NB4 (cell line): ENCODE measurements at regions not wholly inside any gene's neighbourhood (a gene's known extent, or its start where the extent isn't known, plus 50 kb on each side); places are given as distances from the start of the nearest gene placed in this dataset.

Experiments used
- CTCF ChIP-seq: IDR thresholded peaks from one replicate; pipeline ENCODE4 v1.5.1; 2012; ENCODE audit warnings: low read depth, low read length
- MAX ChIP-seq: IDR thresholded peaks from 2 replicates; pipeline ENCODE4 v1.6.1; 2011; ENCODE audit warnings: low read depth, low read length
- POLR2A ChIP-seq: IDR thresholded peaks from 2 replicates; pipeline ENCODE4 v1.6.1; 2011; ENCODE audit warnings: mild to moderate bottlenecking; ENCODE audit not compliant: insufficient read length; ENCODE audit errors: extremely low read depth

GRCh38 chr10:129035052-129035827 is 431.8 kb upstream of the MGMT start:
- no peak for TF ChIP-seq CTCF
- no peak for TF ChIP-seq MAX
- TF ChIP-seq POLR2A = no peak
